HPDE6-E6E7 (cell line): ENCODE measurements at regions not wholly inside any gene's neighbourhood (a gene's known extent, or its start where the extent isn't known, plus 50 kb on each side); places are given as distances from the start of the nearest gene placed in this dataset.

Experiments
- DNase-seq: peaks from one replicate; pipeline ENCODE4 v3.0.0; 2011; ENCODE audit warnings: missing footprints; ENCODE audit errors: extremely low spot score

DNA sequence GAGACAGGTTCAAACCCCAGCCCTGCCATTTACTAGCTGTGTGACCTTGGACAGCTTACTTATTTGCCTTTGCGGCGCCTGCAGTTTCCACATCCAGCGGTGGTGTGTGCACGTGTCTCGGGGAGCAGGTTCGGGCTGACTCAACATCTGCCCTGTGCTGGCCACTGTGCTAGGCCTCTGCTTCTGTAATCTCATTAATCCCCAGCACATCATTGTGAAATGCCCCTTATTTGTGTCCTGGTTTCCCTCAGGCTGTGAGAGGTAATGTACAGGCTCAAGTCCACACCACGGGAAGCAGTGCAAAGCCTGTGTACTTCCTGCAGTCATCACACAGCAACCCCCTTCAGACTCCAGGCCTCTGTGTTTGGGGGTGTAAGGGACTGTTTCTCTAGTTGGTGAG lies 285.7 kb downstream of the RPS24 start:
- no peak for DNase-seq

DNA sequence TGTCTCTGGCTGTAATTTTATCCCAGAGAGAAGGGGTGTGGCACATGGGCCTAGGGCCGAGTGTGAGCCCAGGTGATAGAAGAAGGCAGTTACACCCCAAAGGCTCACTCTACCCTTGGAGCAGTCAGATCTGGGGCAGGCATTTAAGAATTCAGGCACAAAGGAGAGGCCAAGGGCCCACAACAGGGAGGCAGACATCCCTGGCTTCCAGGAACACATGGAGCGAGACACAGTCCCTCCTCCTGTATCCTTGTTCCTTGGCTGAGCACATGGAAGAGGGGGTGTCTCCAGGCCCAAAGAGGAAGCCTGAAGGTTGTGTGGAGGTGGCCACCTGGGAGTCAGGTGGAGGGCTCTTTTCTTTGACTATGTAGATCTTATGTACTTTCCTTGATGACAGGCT lies 286.2 kb downstream of the RPS24 start:
- DNase-seq = no peak

DNA sequence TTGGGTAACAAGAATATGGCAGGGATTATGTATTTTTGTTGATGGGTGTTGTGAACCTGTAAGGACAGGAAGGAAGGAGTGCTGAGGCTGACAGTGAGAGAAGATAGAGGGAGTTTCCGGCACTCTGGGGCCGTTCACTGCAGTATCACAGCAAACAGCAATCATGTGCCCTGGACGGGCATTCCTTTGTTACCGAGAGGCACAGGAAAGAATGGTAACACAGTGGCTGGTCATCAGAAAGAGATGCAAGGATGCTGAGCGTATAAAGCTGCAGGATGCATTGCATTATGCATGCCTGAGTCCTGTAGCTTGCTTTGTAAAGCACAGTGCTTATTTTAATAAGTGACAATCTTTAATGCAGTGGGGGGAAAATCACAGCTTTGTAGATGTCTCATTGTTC lies 286.8 kb downstream of the RPS24 start:
- DNase-seq = no peak

DNA sequence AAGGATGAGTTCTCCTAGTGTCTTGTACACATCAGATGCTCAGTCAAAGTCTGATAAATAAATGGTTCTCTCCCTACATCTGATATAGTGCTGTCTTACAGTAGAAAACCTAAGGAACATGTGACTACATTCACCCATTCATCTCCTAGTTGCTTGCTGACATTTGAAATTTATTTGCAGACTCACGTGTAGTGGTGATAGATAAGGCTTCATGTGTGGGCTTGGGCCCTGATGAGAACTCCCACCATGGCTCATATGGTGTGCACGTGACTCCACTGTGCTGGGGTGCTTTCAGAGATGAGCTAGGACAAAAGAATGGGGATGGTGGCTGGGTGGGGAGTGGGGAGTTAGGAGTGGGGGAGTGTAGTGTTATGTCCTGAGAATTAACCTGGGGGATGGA lies 287.3 kb downstream of the RPS24 start:
- no peak for DNase-seq

DNA sequence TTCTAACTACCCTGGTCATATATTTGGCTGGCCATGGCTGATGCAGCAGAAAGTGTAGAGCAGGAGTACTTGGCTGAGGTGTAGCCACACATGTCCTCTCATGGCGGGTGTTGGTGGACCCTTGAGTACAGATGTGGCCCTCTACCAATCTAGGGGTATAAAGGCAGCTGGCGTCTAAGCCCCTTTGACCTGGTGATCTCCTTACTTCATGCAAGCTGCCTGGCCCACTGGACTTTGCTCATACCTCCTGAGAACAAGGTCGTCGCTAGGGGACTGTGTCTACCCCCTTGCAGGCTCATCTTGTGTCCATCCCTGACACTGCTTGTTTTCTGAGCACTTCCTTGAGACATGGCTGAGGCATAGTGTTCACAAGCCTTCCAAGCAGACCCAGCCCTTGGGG lies 287.8 kb downstream of the RPS24 start:
- DNase-seq = no peak

DNA sequence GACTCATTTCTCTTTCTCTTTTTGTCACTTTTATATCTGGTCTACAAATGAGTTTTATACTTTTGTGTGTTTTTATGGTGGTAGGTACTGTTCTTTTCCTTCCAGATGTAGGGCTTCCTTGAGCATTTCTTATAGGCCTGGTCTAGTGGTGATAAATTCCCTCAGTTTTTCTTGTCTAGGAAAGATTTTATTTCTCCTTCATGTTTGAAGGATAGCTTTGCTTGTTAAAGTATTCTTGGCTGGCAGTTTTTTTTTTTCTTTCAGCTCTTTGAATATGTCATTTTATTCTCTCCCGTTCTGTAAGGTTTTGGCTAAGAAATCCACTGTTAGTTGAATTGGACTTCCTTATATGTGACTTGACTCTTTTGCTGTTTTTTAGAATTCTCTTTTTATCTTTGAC lies 292.7 kb downstream of the RPS24 start:
- no peak for DNase-seq

DNA sequence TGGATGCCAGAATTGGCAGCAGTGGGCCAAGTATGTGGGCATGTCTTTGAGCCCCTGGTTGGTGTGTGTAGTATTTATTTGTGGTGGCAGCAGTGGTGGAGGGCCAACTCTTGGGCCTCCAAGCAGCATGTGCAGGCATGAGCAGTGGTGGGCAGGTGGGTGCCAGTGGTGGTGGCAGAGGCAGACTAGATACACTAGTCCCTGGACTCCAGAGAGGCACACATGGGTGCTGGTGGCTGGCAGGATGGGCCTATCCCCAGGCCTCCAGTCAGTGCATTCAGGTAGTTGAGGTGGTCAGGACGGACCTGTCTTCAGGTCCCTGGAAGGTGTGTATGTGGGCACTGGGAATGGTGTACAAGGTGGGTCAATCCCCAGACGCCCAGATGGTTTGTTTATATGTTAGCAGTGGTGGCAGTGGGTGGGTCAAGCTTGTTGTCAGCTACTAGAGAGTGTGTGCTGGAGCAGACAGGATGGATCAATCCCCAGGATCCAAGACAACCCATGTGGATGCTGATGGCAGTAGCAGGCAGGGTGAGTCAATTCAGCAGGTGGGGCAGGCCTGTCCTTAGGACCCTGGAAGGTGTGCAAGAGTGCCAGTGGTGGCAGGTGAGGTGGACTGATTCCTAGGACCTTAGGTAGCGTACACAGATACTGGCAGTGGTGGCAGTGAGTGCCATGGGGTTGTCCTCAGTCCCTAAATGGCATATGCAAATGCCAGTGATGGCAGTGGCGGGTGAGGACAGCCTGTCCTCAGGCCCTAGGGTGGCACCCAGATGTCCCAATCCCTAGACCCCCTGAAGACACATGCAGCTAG lies 294.3 kb downstream of the RPS24 start:
- DNase-seq = no peak

DNA sequence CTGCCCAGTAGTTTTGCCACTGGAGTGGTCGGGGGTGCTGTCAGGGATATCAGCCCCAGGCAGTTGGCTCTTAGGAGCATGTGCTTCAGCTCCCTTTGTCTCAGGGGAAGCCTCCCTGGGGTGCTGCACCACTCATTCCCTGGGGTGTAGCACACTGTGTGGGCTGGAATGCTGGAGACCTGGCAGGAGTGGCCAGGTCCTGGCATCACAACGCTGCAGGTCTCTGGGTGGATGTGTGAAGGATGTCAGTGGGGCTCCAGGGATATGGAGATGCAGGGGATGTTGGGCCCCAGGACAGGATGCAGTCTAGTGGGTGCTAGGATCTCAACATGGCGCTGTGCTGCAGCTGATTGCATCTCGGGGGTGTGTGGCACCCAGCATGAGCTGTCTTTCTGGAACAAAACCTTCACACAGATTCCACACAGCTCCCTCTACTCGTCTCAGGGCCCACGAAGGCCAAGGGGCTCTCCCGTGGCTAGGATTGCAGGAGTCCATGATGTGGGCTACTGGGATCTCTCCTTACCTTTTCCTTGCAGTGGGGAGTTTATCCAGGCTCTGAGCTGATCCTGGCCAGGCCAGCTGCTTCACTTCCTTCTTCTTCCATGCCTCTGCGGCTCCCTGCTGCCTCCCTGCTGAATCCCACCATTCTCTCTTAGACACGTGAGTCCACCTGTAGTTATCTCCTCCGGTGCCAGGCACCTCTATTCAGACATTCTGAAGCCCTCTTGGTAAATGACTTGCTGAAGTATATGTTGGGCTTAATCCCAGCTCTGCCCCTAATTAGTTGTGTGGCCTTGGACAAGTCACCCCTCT lies 295.1 kb downstream of the RPS24 start:
- no peak for DNase-seq

DNA sequence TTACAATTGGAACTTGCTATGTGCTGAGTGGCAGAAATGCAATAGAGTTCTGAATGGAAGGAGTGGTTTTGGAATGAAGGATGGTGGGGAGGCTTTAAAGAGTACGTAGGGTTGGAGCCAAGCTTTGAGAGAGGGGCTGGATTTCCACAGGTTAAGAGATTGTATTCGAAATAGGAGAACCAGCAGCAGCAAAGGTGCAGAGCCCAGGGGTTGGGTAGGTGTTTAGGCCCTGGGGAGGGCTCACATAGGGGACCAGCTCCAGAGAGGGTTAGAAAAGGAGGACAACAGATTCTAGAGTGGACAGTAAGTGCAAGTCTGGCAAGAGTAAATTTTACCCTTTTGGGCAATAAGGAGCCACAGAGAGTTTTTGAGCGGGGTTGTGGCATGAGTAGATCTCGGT lies 297.2 kb downstream of the RPS24 start:
- DNase-seq = no peak

DNA sequence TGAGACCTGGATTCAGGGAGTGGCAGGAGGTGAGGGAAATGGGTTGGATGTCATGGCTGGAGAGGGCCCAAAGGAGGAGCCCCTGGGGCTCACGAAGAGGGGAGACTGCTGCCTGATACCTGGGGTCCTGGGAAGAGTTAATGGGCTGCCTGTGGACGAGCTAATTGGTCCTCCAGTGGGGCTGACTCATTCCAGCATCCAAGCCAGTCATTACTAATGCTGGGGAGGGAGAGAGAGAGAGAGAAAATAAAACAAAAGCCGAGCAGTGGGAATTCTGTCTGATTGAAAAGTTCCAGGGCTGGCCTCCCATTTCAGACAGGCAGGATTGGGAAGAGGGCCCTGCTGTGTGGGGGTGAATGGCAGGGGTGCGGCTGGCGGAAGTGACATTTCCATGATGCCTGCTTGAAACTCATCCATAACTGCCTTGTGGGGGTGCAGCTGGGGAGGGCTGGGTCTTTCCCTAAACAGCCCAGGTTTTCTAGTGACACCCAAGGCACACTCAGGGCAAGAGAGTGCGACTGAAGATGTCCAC lies 297.8 kb downstream of the RPS24 start:
- no peak for DNase-seq

DNA sequence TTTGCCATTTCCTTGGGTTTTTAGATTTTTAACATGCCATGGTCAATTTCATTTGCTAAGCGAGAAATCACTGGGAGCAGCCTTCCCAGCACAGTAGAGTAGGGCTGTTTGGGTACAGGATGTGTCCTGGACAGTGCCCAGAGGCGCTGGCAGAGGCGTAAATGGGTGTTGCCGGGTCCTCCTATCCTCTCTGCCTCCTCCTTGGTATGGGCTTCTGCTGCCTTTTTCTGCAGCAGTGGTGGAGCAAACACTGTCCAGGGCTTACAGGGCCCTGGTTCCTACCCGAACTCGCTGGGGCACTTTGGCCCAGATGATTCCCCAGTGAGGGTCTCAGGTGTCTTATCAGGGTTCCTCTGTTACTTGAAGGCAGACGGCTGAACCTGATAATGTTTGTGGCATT lies 298.3 kb downstream of the RPS24 start:
- no peak for DNase-seq

DNA sequence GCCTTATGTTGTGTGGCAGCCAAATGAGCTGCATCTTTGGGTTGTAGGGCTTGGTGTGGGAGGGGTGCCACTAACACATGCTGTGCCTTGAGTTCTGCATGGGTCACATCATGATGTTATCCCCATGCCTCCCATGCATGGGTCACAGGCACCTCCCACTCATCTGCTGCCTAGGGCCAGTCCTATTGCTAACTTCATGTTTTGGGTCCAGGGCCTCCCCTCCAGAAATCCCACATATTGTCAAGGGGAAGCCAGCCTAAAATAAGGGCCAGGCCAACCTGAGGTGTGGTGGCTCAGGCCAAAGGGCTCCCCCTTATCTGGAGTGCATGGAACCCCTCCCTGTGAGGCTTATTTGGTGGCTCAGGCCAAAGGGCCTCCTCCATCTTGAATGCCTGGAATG lies 299.0 kb downstream of the RPS24 start:
- DNase-seq = no peak

DNA sequence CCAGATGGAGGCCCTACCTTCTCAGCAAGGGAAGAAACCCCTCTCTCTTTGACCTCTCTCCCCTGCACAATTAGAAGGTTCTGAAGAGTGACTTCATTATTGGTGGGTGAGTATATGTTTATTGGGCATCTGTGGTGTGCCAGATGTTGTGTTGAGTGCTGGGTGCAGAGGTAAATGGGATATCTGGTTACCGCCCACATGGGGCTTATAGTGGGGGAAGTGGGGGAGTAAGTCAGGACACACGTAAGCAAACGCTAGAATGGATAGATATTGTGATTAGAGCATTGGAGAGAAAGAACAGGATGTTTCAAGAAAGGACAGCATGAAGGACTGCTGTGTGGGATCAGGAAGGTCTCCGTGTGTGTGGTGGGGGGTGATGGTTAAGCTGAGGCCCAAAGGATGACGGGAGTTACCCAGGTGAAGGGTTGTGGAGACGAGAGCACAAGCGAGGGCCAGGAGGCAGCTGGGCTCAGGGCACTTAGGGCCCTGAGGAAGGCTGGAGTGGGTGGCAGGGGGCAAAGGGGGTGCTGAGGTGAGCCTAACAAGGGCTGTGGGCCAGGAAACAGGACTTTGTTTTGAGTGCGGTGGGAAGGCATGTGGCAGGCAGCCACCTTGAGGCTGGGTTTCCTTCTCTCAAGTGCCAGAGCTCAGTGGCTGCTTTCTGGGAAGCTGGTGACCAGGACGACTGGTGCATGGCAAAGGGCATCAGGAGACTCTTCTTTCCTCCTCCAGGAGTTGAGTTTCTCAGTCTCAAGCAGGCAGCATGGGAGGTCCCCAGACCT lies 299.9 kb downstream of the RPS24 start:
- DNase-seq = no peak

DNA sequence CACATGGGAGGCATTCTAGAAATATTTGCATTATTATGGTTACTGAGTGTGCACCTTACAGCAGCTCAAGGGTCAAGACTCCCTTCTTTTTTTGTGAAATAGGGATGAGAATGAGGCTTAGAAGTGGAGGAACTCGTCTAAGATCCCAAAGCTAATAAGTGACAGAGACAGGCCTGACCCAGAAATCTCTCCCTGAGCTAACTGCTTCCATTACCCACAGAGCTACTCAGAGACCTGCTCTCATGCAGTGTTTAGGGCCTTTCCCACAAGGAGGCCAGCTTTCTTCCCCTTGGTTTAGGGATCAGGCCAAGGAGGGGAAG lies 301.7 kb downstream of the RPS24 start:
- DNase-seq = no peak

DNA sequence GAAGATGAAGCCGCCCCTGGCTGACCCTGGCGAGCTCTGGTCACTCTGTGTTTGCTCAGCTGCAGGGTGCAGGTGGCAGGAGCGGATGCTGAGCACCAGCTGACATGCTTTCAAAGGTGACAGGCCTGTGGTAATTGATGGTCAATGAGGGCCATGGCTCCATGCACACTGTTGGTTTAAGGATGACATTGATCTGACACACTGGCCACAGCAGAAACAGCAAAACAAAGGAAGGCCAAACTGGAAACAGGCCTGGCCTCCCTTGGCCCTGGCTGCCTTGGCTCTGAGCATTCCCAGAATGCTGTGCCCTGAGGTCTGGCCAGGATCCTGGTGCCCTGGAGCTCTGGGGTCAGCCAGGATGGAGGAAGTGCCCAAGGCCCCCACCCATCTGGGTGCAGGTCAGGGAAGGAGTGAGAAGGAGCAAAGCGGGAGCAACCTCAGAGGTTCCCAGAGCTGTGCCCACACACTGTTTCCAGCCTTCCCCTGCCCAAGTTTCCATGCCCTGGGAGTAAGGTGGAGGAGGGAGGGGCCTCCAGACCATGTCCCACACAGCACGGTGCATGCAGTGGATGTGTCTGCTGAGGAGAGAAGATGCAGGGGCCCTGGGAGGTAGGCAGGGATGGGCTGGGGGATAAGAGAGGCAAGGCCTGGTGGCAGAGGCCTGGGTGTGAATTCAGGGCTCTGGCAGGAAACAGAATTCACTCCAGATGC lies 302.2 kb downstream of the RPS24 start:
- no peak for DNase-seq

DNA sequence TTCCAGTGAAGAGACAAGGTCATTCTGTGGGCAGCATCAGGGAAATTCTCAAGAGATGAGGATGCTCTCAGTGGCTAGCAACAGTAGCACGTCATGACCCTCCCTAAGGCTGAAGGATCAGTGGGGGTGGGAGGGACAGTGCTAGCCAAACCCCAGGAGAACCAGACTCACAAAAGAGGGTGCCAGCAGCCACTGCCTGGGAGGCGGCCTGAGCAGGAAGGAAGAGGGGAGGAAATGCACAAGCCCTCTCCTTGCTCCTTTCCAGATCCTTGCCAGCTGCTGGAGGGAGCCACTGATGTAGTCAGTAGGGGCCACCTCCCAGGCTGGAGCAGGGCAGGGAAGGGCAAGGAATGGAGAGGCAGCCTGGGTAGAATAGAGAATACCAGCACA lies 302.7 kb downstream of the RPS24 start:
- DNase-seq = no peak

DNA sequence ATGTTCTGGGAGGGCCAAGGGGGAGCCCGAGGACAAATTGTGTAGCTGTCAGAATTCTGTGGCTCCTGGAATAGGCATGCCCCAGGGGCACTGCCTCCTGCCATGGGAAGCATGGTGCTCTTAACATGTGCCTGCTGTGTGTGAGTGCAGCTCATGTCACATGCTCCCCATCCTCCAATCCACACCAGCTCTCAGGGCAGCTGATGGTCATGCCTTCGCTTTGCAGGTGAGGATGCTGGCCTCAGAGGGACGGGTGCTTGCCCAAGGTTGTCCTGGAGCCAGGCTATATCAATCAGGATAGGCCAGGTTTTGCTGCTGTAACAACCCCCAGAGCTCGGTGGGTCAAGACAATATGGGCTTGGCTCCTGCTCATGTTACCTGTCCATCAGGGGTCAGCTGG lies 303.4 kb downstream of the RPS24 start:
- DNase-seq = no peak

DNA sequence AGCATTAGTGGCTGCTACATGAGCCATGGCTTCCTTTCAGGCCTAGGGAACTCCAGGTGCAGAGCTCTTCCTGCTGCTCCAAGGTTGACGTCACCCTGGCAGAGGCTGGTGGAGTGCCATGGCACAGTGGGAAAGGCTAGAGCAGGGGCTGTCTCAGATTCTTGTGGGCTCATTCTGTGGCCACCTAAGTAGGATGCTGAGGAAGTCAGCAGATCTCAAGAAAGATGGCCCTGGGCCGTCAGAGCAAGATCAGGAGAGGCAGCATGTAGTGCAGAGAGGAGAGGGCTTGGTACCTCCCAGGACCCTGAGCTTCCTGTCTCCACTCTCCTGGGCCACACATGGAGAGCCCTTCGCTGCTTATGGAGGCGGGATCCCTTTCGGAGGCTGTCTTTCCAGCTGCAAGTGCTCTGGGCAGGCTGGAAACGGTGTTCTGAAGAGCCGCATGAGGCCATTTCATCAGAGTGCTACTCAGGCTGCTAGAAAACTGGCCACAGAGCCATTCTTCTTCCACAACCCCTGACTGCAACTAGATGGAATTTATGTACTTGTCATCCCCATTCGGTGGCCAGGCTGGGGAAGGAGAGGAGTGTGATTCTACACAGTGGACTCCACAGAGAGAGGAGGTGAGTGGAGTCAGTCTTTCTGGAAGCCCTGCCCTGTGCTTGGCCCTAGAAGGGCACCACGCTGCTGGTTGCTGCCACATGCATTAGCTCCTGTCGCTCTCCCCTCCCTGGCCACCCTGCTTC lies 304.2 kb downstream of the RPS24 start:
- DNase-seq = no peak

DNA sequence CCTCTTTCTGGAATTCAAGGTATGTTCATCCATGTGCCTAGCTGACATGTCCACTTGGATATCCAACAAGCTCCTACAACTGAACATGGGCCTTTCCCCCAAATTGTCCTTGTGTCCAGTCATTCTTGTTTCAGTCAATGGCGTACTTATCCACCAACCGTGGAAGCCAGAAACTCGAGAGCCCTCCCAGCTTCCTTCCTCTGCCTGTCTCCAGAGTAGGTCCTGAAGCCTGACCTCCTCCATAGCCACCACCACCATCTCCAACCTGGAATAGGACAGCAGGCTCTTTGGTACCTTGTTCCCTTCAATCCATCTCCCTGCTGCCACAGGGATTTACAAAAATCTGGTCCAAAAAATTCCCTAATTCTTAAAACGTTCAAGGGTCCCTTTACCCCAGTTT lies 305.1 kb downstream of the RPS24 start:
- DNase-seq = no peak

DNA sequence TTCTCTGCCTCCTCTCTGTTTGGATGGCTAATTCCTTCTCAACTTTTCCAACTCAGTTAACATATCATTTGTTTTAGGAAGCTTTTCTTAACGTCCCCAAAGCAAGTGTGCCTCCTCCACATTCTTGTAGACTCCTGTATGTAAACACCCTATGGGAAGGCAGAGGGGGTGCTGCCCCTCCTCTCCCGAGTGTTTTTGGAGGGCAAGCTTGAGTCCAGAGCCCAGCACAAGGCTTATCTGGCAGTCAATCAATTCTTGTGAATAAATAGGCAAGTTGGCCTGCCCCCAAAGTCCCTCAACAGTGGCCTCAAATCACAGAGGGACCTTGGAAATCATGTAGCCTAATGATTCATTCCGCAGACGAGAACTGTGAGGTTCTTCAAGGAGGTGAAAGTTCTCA lies 305.6 kb downstream of the RPS24 start:
- DNase-seq = no peak

DNA sequence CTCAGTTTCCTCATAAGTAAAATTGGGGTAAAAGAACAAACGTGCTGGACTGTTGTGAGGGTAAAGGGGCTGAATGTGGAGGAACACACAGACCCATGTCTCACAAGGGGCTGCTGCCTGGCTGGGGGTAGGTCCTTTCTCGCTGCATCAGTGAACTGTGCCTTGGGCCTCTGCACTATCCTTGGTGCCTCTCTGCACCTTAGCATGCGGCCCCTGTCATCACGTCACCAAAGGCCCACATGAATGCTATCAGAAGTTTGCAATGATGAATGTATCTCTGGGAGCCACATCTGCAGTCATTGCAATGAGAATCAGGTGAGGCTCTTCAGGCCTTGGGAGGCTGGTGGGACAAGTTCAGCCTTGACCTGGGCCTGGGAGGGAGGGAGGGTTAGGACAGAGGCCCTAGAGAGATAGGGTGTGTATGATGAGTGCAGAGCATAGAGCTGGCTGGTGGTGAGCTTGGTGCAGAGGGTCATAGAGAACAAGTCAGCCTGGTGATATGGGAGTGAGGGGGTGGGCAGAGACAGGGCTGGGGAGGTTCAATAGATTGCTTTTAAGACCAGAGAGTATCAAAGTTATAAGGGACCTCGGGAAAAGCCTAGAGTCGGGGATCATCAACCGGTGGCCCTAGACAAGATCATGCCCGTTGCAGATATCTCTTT lies 308.4 kb downstream of the RPS24 start:
- no peak for DNase-seq
